Activated CD4-positive, alpha-beta T cell treated with anti-CD3 and anti-CD28 coated beads, Interleukin-2, amount 10 ng/mL, durations not matched to agents 7 days and 5 days (primary cell): ENCODE measurements at regions not wholly inside any gene's neighbourhood (a gene's known extent, or its start where the extent isn't known, plus 50 kb on each side); places are given as distances from the start of the nearest gene placed in this dataset.

Source experiments
- CTCF ChIA-PET: fragments of 350-600 bp; sonication (Branson Sonifier 250); formaldehyde crosslinking; loops from one replicate; lab custom pipeline; 2021; ENCODE audit warnings: antibody characterized with exemption; lab: Charles Lee
- POLR2A ChIA-PET: fragments of 350-600 bp; sonication (Branson Sonifier 250); formaldehyde crosslinking; loops from one replicate; lab custom pipeline; 2021; ENCODE audit warnings: antibody characterized with exemption; lab: Charles Lee
- DNase-seq: peaks from one replicate; pipeline ENCODE4 v3.0.0-alpha.2; 2020
- H3K27ac Mint-ChIP-seq: one replicate; pipeline ENCODE4 v1.8.0; 2021; ENCODE audit warnings: mild to moderate bottlenecking, moderate library complexity, mixed read lengths
- H3K27me3 Mint-ChIP-seq: one replicate; pipeline ENCODE4 v1.8.0; 2021; ENCODE audit warnings: mixed read lengths
- H3K36me3 Mint-ChIP-seq: one replicate; pipeline ENCODE4 v1.8.0; 2021; ENCODE audit warnings: low read depth, mixed read lengths
- H3K4me1 Mint-ChIP-seq: one replicate; pipeline ENCODE4 v1.8.0; 2021; ENCODE audit warnings: mixed read lengths
- H3K4me3 Mint-ChIP-seq: one replicate; pipeline ENCODE4 v1.8.0; 2021; ENCODE audit warnings: mild to moderate bottlenecking, moderate library complexity, mixed read lengths
- H3K9me3 Mint-ChIP-seq: one replicate; pipeline ENCODE4 v1.8.0; 2021; ENCODE audit warnings: mixed read lengths

DNA sequence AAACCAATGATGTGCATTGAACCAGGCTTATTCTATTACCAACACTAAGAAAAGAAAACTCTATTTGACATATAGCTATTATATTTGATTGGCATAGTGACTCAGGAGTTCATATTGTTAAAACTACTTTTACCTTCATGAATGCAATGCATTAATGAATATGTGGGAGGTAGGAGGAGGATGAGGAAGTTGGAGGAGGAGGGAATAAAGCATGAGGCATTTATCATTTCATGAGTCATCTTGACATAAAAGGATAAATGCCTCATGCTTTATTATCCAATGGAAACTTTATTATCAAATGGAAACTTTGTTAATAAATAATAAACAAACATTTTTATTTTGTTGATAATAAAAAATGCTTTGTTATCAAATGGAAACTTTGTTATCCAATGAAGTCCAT is 116.5 kb downstream of the SPRY2 start:
- CTCF ChIA-PET, result no interaction called here
- H3K27me3 Mint-ChIP-seq, result no peaks in the 10 kb centered on the region

DNA sequence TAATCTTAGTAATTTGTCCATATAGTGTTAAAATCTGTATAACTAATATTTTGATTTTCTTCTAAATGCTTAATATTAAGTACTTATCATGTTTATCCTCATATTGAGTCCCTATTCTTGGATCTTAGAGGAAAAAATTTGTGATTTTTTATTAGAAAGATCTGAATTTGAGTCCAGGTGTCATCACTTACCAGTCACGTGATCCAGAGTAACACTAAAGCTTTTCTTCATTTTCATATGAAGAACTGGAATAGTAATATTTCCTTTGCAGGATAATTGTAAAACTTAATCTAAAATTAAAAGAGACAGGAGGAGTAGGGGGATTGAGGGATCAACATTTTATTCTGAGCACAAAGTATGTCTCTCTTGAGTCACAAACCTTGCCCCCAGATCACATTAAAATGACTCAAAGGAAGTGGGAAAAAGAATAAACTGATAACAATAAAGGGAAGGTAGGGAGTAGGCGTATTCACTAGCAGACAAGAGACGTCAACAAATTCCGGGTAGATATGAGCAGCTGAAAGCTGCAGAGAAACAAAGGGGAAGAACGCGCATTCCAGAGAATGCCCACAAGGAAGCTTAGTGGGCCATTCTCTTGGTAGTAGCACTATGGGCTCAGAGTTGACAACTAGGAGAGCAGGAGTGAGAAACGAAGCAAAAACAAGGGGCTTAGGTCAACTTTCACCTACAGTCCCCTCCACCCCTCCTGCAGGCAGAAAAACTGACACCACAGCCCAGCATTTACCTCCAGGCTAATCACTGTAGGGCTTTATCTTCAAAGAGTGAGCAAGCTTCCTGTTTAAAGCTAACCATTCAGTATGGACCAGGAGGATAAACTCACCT is 123.1 kb downstream of the SPRY2 start:
- no peak for DNase-seq
- Mint-ChIP-seq H3K4me1 (no peaks in the 10 kb centered on the region), H3K27ac (no peak overlapping the region), H3K27me3 (no peaks in the 10 kb centered on the region), H3K9me3 (no peaks in the 10 kb centered on the region), H3K4me3 (no peak overlapping the region), H3K36me3 (no peaks in the 10 kb centered on the region)
- POLR2A ChIA-PET, result no interaction called here
- CTCF ChIA-PET, result no interaction called here

More for the DNA sequence above, 116.5 kb downstream of the SPRY2 start:
- POLR2A ChIA-PET, result no interaction called here
- H3K9me3 Mint-ChIP-seq, result no peaks in the 10 kb centered on the region
- no peak for DNase-seq
- H3K4me1 Mint-ChIP-seq, result no peaks in the 10 kb centered on the region
- no peaks in the 10 kb centered on the region for H3K36me3 Mint-ChIP-seq
- no peak overlapping the region for H3K4me3 Mint-ChIP-seq
- no peak overlapping the region for H3K27ac Mint-ChIP-seq

- CTCF ChIA-PET, result no interaction called here
- Mint-ChIP-seq H3K9me3 (no peaks in the 10 kb centered on the region), H3K27me3 (no peaks in the 10 kb centered on the region), H3K4me3 (no peak overlapping the region), H3K36me3 (no peaks in the 10 kb centered on the region), H3K27ac (no peak overlapping the region), H3K4me1 (no peaks in the 10 kb centered on the region)
- no peak for DNase-seq
- POLR2A ChIA-PET, result no interaction called here
Observed at GRCh38 chr13:80215368-80215767, 125.6 kb downstream of the SPRY2 start.

DNA sequence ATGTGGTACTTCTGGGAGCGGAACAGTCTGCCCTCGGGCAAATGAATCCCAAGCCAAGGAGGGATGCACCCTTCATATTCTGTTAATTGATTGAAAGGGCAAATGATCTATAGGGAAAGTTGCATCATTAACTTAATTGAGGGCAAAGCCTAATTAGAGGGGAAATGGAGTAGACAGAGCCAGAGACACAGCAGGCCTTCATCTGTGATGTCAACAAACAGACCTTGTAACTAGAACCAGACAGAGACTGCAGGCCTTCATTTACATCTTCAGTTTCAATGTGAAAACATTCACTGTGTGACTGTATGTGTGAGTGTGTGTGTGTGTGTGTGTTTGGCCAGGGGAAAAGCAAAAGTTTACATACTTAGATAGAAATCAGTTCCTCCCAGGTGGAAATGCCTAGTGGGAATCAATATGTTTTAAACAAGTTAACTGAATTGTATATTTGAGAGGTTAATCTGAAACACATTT is 126.4 kb downstream of the SPRY2 start:
- ChIA-PET POLR2A (no interaction called here), CTCF (no interaction called here)
- no peak overlapping the region for H3K27ac Mint-ChIP-seq
- H3K4me3 Mint-ChIP-seq, result no peak overlapping the region
- H3K36me3 Mint-ChIP-seq, result no peaks in the 10 kb centered on the region
- no peaks in the 10 kb centered on the region for H3K4me1 Mint-ChIP-seq
- DNase-seq, result no peak
- no peaks in the 10 kb centered on the region for H3K27me3 Mint-ChIP-seq
- no peaks in the 10 kb centered on the region for H3K9me3 Mint-ChIP-seq

- H3K27me3 Mint-ChIP-seq, result no peaks in the 10 kb centered on the region
- H3K27ac Mint-ChIP-seq, result no peak overlapping the region
- no peak for DNase-seq
- H3K36me3 Mint-ChIP-seq, result no peaks in the 10 kb centered on the region
- POLR2A ChIA-PET, result no interaction called here
- H3K4me3 Mint-ChIP-seq, result no peak overlapping the region
- no peaks in the 10 kb centered on the region for H3K9me3 Mint-ChIP-seq
- H3K4me1 Mint-ChIP-seq, result no peaks in the 10 kb centered on the region
- CTCF ChIA-PET, result no interaction called here
Observed at GRCh38 chr13:80214050-80214449, 126.9 kb downstream of the SPRY2 start.

- ChIA-PET CTCF (no interaction called here), POLR2A (no interaction called here)
- H3K27ac Mint-ChIP-seq, result no peak overlapping the region
- no peak for DNase-seq
- no peaks in the 10 kb centered on the region for H3K36me3 Mint-ChIP-seq
- H3K9me3 Mint-ChIP-seq, result no peaks in the 10 kb centered on the region
- no peak overlapping the region for H3K4me3 Mint-ChIP-seq
- no peaks in the 10 kb centered on the region for H3K27me3 Mint-ChIP-seq
- no peaks in the 10 kb centered on the region for H3K4me1 Mint-ChIP-seq
Observed at GRCh38 chr13:80213201-80213600, 127.7 kb downstream of the SPRY2 start.

- no peak overlapping the region for H3K27ac Mint-ChIP-seq
- no peaks in the 10 kb centered on the region for H3K36me3 Mint-ChIP-seq
- no peaks in the 10 kb centered on the region for H3K9me3 Mint-ChIP-seq
- H3K4me1 Mint-ChIP-seq, result no peaks in the 10 kb centered on the region
- DNase-seq, result no peak
- no peak overlapping the region for H3K4me3 Mint-ChIP-seq
- ChIA-PET POLR2A (no interaction called here), CTCF (no interaction called here)
- H3K27me3 Mint-ChIP-seq, result no peaks in the 10 kb centered on the region
Observed at GRCh38 chr13:80211566-80211965, 129.4 kb downstream of the SPRY2 start.

DNA sequence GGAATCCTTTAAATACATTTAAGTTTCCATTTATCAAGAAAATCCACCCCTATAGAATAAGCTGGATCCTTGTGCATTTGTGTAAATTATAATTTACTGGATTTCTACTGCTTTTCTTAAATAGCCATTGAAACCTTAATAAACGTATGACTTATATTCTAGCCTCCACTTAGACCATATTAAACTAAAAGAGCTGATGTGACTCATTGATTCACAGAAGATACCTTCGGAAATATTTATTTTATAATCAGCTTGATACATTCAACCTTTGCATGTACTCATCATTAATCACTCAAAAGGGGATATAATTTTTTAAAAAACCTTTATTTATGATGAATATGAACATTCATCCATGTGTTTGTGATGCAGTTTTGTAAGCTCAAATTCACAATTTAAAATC is 136.3 kb downstream of the SPRY2 start:
- Mint-ChIP-seq H3K27ac (no peak overlapping the region), H3K27me3 (no peaks in the 10 kb centered on the region), H3K36me3 (no peaks in the 10 kb centered on the region), H3K9me3 (no peaks in the 10 kb centered on the region), H3K4me3 (no peak overlapping the region), H3K4me1 (no peaks in the 10 kb centered on the region)
- ChIA-PET CTCF (no interaction called here), POLR2A (interaction anchor here (0.6 kb wide), 1 partner anchor 1593 kb away, joined by 9 read pairs; no protein-coding TSS in a partner anchor)
- no peak for DNase-seq

DNA sequence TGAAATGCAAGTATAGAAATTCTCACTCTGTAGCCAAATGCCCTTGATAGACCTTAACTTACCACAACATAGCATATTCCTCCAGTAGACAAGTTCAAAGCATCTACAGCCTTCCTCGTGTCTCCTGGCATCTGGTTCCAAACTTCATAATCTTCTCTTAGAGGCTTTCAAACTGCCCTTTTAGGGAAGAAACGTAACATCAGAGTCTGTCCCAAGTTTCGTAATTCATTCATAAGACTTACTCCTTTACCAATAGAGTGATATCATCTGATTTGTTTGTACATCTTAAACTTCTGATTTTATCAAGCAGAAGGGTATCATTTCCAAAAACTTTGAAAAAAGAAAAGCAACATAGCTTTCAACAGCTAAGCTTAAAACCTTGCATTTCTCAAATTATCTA is 137.4 kb downstream of the SPRY2 start:
- H3K36me3 Mint-ChIP-seq, result no peaks in the 10 kb centered on the region
- POLR2A ChIA-PET, result no interaction called here
- no peaks in the 10 kb centered on the region for H3K9me3 Mint-ChIP-seq
- H3K4me3 Mint-ChIP-seq, result no peak overlapping the region
- no peaks in the 10 kb centered on the region for H3K27me3 Mint-ChIP-seq
- H3K27ac Mint-ChIP-seq, result no peak overlapping the region
- CTCF ChIA-PET, result no interaction called here
- no peaks in the 10 kb centered on the region for H3K4me1 Mint-ChIP-seq
- no peak for DNase-seq

GRCh38 chr13:80201694-80202468 is 139.0 kb downstream of the SPRY2 start:
- no peak overlapping the region for H3K27ac Mint-ChIP-seq
- no peak overlapping the region for H3K4me3 Mint-ChIP-seq
- no peaks in the 10 kb centered on the region for H3K9me3 Mint-ChIP-seq
- no peak for DNase-seq
- no peaks in the 10 kb centered on the region for H3K36me3 Mint-ChIP-seq
- H3K4me1 Mint-ChIP-seq, result no peaks in the 10 kb centered on the region
- POLR2A ChIA-PET, result no interaction called here
- H3K27me3 Mint-ChIP-seq, result no peaks in the 10 kb centered on the region
- CTCF ChIA-PET, result no interaction called here

DNA sequence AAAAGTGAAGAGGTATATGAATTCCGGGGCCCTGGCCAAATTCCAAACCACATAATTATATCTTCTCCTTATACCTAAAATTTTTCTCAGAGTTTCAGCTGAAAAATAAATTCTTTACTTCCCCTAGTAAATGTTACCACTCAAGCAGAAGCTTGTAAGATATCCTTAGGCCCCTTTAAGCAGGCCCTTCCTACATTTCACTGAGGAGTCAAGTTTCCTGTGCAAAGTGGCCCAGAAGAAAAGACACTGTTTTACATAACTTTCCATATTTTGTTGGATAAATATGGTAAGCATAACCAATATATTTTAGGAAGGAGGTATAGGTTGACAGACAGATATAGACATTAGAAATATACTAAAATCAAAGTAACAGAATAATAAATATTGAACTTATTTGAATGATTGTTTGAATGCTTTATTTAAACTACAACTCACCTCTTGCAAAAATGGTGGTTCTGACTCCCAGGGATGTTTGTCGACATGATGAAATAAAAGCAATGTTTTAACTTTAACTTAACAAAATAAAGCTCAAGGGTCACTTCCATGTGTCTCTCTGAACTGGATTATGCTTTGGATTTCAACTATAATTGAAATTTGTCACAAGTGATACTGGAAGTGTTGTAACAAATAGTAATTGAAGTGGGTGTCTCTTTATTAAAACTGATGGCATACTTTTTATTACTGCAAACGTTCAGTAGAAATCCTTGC is 141.2 kb downstream of the SPRY2 start:
- Mint-ChIP-seq H3K4me3 (no peak overlapping the region), H3K9me3 (no peaks in the 10 kb centered on the region), H3K4me1 (no peaks in the 10 kb centered on the region), H3K27ac (no peak overlapping the region), H3K36me3 (no peaks in the 10 kb centered on the region), H3K27me3 (no peaks in the 10 kb centered on the region)
- DNase-seq, result no peak
- ChIA-PET POLR2A (no interaction called here), CTCF (no interaction called here)

DNA sequence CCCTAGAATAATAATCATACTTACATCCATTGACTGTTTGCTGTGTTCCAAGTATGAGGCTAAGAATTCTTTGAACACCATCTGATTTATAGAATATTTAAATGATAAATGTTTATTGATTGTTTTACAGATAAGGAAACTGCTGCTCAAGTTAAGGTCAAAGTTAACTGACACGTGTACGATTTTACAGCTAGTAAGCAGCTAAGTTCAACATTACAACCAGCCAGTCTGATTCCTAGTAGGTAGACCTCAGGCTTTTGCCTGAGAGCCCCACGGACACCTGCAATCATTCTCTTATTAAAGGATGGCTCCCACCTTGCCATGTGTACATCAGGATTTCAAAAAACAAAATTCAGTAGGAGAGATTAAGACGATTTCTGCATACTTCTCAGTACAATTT is 141.9 kb downstream of the SPRY2 start:
- Mint-ChIP-seq H3K27me3 (no peaks in the 10 kb centered on the region), H3K27ac (no peak overlapping the region), H3K36me3 (no peaks in the 10 kb centered on the region), H3K4me3 (no peak overlapping the region), H3K4me1 (no peaks in the 10 kb centered on the region), H3K9me3 (no peaks in the 10 kb centered on the region)
- ChIA-PET POLR2A (no interaction called here), CTCF (no interaction called here)
- DNase-seq, result no peak

DNA sequence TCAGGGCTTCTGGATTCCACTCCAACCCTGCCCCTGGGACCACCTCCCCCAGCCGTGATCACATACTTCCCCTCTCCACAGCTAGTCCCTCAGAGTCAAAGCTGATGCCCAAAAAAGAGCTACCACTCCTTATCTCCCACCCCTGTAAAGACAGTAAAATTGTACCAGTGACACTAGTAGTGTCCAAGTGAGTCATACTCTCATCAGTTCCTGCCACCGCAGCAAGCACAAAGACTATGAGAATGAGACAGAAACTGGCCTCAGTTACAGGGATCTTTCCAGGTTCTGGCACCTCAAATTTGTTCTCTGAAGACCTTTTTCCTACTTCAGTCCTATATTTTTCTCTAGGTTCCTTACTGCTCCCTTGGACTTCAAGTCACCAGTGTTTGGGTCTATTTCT is 144.2 kb downstream of the SPRY2 start:
- DNase-seq, result no peak
- no peaks in the 10 kb centered on the region for H3K27me3 Mint-ChIP-seq
- H3K9me3 Mint-ChIP-seq, result no peaks in the 10 kb centered on the region
- H3K4me1 Mint-ChIP-seq, result no peaks in the 10 kb centered on the region
- ChIA-PET CTCF (no interaction called here), POLR2A (no interaction called here)
- no peak overlapping the region for H3K4me3 Mint-ChIP-seq
- no peaks in the 10 kb centered on the region for H3K36me3 Mint-ChIP-seq
- no peak overlapping the region for H3K27ac Mint-ChIP-seq
